Brain microvascular endothelial cell (primary cell): ENCODE measurements at regions not wholly inside any gene's neighbourhood (a gene's known extent, or its start where the extent isn't known, plus 50 kb on each side); places are given as distances from the start of the nearest gene placed in this dataset.
A peak's percentile ranks its signal among the peaks of the same experiment; 100 is the strongest.

Experiments
- DNase-seq: peaks from one replicate; pipeline ENCODE4 v3.0.0-alpha.2; 2020
- H3K27ac ChIP-seq: fragments of 250-450 bp; sonication (Bioruptor Pico); 2 replicates; pipeline ENCODE4 v1.5.1; 2020; ENCODE audit warnings: mild to moderate bottlenecking, moderate library complexity
- H3K27me3 ChIP-seq: fragments of 250-450 bp; sonication (Bioruptor Pico); replicated peaks from 2 replicates; pipeline ENCODE4 v1.5.1; 2020; ENCODE audit warnings: mild to moderate bottlenecking
- H3K36me3 ChIP-seq: fragments of 250-450 bp; sonication (Bioruptor Pico); replicated peaks from 2 replicates; pipeline ENCODE4 v1.5.1; 2020; ENCODE audit warnings: mild to moderate bottlenecking
- H3K4me3 ChIP-seq: 2 replicates; pipeline ENCODE4 v1.5.1; 2011; ENCODE audit warnings: low read depth, mild to moderate bottlenecking, control low read depth, low read length, moderate library complexity
- CTCF ChIP-seq: IDR thresholded peaks from 2 replicates; pipeline ENCODE4 v1.5.1; 2011; ENCODE audit warnings: low read depth, mild to moderate bottlenecking, moderate library complexity, low read length, control low read depth, inconsistent platforms; ENCODE audit errors: missing control alignments
- in situ Hi-C: cut with HindIII; loops from 2 replicates; pipeline ENCODE4 v1.10.0; 2017; ENCODE audit warnings: low sequenced_read_pairs, low pct_ligation_motif_present

GRCh38 chr18:45291621-45292615 lies 323.4 kb upstream of the SLC14A2 start:
- no peak overlapping the region for H3K27ac ChIP-seq
- H3K4me3 ChIP-seq, result no peak overlapping the region
- no peak for TF ChIP-seq CTCF
- H3K36me3 ChIP-seq, result no peaks in the 10 kb centered on the region
- peak; percentile 54 for DNase-seq
- no peaks in the 10 kb centered on the region for H3K27me3 ChIP-seq
- in situ Hi-C loops, result no loop called here

GRCh38 chr18:45295388-45295787 lies 319.9 kb upstream of the SLC14A2 start:
- no peak for DNase-seq
- Histone ChIP-seq H3K27me3 (no peaks in the 10 kb centered on the region), H3K4me3 (no peak overlapping the region), H3K36me3 (no peaks in the 10 kb centered on the region), H3K27ac (no peak overlapping the region)
- TF ChIP-seq CTCF, result no peak
- in situ Hi-C loops, result no loop called here

- Histone ChIP-seq H3K36me3 (no peaks in the 10 kb centered on the region), H3K27ac (no peak overlapping the region), H3K4me3 (no peak overlapping the region), H3K27me3 (no peaks in the 10 kb centered on the region)
- in situ Hi-C loops, result no loop called here
- no peak for DNase-seq
- no peak for TF ChIP-seq CTCF
These were observed 316.3 kb upstream of the SLC14A2 start for GRCh38 chr18:45298986-45299385.

GRCh38 chr18:45303026-45303425 lies 312.2 kb upstream of the SLC14A2 start:
- in situ Hi-C loops, result no loop called here
- H3K4me3 ChIP-seq, result no peak overlapping the region
- no peak for TF ChIP-seq CTCF
- no peak overlapping the region for H3K27ac ChIP-seq
- H3K27me3 ChIP-seq, result no peaks in the 10 kb centered on the region
- DNase-seq, result no peak
- no peaks in the 10 kb centered on the region for H3K36me3 ChIP-seq

GRCh38 chr18:45304558-45304957 lies 310.7 kb upstream of the SLC14A2 start:
- TF ChIP-seq CTCF, result no peak
- Histone ChIP-seq H3K4me3 (no peak overlapping the region), H3K36me3 (no peaks in the 10 kb centered on the region), H3K27ac (no peak overlapping the region), H3K27me3 (no peaks in the 10 kb centered on the region)
- no peak for DNase-seq
- in situ Hi-C loops, result no loop called here
